Left ventricle myocardium inferior (tissue), 1 donor: ENCODE measurements at regions not wholly inside any gene's neighbourhood (a gene's known extent, or its start where the extent isn't known, plus 50 kb on each side); places are given as distances from the start of the nearest gene placed in this dataset.

ENCODE experiments used
- DNase-seq: peaks from one replicate; pipeline ENCODE4 v3.0.0-alpha.2; 2020
- H3K27ac ChIP-seq: fragments of 200-600 bp; replicated peaks from 2 replicates; pipeline ENCODE4 v1.8.0; 2021
- H3K27me3 ChIP-seq: fragments of 200-600 bp; 2 replicates; pipeline ENCODE4 v1.8.0; 2021; ENCODE audit warnings: low read depth
- H3K36me3 ChIP-seq: fragments of 200-600 bp; 2 replicates; pipeline ENCODE4 v1.8.0; 2021
- H3K4me1 ChIP-seq: fragments of 200-600 bp; 2 replicates; pipeline ENCODE4 v1.8.0; 2021
- H3K4me3 ChIP-seq: fragments of 200-600 bp; 2 replicates; pipeline ENCODE4 v1.8.0; 2021; ENCODE audit warnings: mild to moderate bottlenecking, moderate library complexity
- H3K9me3 ChIP-seq: fragments of 200-600 bp; replicated peaks from 2 replicates; pipeline ENCODE4 v1.8.0; 2021
- CTCF ChIP-seq: fragments of 200-600 bp; IDR thresholded peaks from 2 replicates; pipeline ENCODE4 v1.8.0; 2021; ENCODE audit warnings: antibody characterized with exemption, mild to moderate bottlenecking, borderline replicate concordance
- intact Hi-C: fragments of 100-400 bp; cut with micrococcal nuclease; formaldehyde crosslinking; loops from one replicate; pipeline ENCODE4 v1.11.0; 2022
- donor health status: DM: no; HTN: yes; CAD: no; lungs with severe emphysema.

- DNase-seq: no peak
- intact Hi-C loops: no loop called here
- Histone ChIP-seq H3K27ac (no peak overlapping the region), H3K9me3 (no peaks in the 10 kb centered on the region), H3K4me1 (no peaks in the 10 kb centered on the region), H3K36me3 (no peaks in the 10 kb centered on the region), H3K4me3 (no peak overlapping the region), H3K27me3 (peaks cover 70% of the 10 kb centered on the region)
- TF ChIP-seq CTCF: no peak
Measured at GRCh38 chr22:22068657-22069056, 86.1 kb upstream of the TOP3B start.

- intact Hi-C loops: no loop called here
Measured at GRCh38 chr22:22068025-22068424, 85.4 kb upstream of the TOP3B start.

DNA sequence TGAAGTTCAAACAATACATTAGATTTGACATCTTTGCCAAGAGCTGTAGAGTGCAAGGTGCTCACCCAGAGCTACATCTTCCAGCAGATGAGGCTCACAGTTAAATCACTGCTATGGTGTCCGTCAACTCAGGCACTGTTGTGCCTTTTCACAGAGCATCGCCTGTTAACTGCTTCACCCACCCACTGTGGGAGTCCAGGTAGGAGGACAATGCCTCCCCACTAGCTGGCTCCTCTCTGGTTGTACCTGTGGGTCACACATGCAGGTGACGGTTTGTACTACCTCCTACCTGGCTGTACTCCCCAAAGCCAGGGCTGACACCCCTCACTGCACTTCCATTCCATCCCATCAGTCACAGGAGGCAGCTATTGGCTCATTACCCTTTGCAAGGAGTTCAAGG lies 84.6 kb upstream of the TOP3B start:
- H3K27me3 ChIP-seq: peaks cover 64% of the 10 kb centered on the region
- no peak overlapping the region for H3K4me3 ChIP-seq
- TF ChIP-seq CTCF: no peak
- H3K36me3 ChIP-seq: no peaks in the 10 kb centered on the region
- intact Hi-C loops: no loop called here
- H3K4me1 ChIP-seq: no peaks in the 10 kb centered on the region
- DNase-seq: no peak
- H3K27ac ChIP-seq: no peak overlapping the region
- no peaks in the 10 kb centered on the region for H3K9me3 ChIP-seq

More at GRCh38 chr22:22068025-22068424, 85.4 kb upstream of the TOP3B start:
- Histone ChIP-seq H3K4me3 (no peak overlapping the region), H3K4me1 (no peaks in the 10 kb centered on the region), H3K27me3 (peaks cover 67% of the 10 kb centered on the region), H3K27ac (no peak overlapping the region), H3K9me3 (no peaks in the 10 kb centered on the region), H3K36me3 (no peaks in the 10 kb centered on the region)
- no peak for DNase-seq
- TF ChIP-seq CTCF: no peak

- Histone ChIP-seq H3K4me3 (no peak overlapping the region), H3K27me3 (peaks cover 57% of the 10 kb centered on the region), H3K36me3 (no peaks in the 10 kb centered on the region), H3K4me1 (peaks cover 9% of the 10 kb centered on the region), H3K27ac (no peak overlapping the region), H3K9me3 (no peaks in the 10 kb centered on the region)
- intact Hi-C loops: no loop called here
- no peak for TF ChIP-seq CTCF
- no peak for DNase-seq
Measured at GRCh38 chr22:22064580-22064979, 82.0 kb upstream of the TOP3B start.

- no peaks in the 10 kb centered on the region for H3K9me3 ChIP-seq
- intact Hi-C loops: no loop called here
- peak overlapping the region; percentile 72 for H3K27ac ChIP-seq
- TF ChIP-seq CTCF: no peak
- H3K27me3 ChIP-seq: peaks cover 71% of the 10 kb centered on the region
- no peak overlapping the region for H3K4me3 ChIP-seq
- peaks cover 9% of the 10 kb centered on the region for H3K4me1 ChIP-seq
- no peak for DNase-seq
- no peaks in the 10 kb centered on the region for H3K36me3 ChIP-seq
Measured at GRCh38 chr22:22062306-22062793, 79.8 kb upstream of the TOP3B start.
